ENCODE measurements at regions not wholly inside any gene's neighbourhood (a gene's known extent, or its start where the extent isn't known, plus 50 kb on each side); places are given as distances from the start of the nearest gene placed in this dataset.

- TF ChIP-seq, protein P1, sequence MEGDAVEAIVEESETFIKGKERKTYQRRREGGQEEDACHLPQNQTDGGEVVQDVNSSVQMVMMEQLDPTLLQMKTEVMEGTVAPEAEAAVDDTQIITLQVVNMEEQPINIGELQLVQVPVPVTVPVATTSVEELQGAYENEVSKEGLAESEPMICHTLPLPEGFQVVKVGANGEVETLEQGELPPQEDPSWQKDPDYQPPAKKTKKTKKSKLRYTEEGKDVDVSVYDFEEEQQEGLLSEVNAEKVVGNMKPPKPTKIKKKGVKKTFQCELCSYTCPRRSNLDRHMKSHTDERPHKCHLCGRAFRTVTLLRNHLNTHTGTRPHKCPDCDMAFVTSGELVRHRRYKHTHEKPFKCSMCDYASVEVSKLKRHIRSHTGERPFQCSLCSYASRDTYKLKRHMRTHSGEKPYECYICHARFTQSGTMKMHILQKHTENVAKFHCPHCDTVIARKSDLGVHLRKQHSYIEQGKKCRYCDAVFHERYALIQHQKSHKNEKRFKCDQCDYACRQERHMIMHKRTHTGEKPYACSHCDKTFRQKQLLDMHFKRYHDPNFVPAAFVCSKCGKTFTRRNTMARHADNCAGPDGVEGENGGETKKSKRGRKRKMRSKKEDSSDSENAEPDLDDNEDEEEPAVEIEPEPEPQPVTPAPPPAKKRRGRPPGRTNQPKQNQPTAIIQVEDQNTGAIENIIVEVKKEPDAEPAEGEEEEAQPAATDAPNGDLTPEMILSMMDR (IDR thresholded peaks at IDR 0.05): no peak
- no peak for TF ChIP-seq POLR2A (IDR thresholded peaks at IDR 0.05)
Measured at GRCh38 chr2:72028996-72029395, 118.7 kb downstream of the CYP26B1 start.
